GM23338 (cell line): ENCODE measurements at regions not wholly inside any gene's neighbourhood (a gene's known extent, or its start where the extent isn't known, plus 50 kb on each side); places are given as distances from the start of the nearest gene placed in this dataset.
"Not testable (repeated sequence)": the region's sequence is repeated elsewhere in the genome, so short reads cannot be mapped to it uniquely, and the experiment has no call there.

ENCODE experiments used
- ATAC-seq: fragments of 200-7000 bp; cut with Tn5 transposase; 3 replicates; pipeline ENCODE4 v1.9.1; 2020
- DNase-seq: peaks from one replicate; pipeline ENCODE4 v3.0.0-alpha.2; 2015; ENCODE audit warnings: low spot score
- H2AFZ ChIP-seq: fragments of 200-600 bp; sonication (generic); 2 replicates; pipeline ENCODE4 v1.8.0; 2016; ENCODE audit warnings: antibody characterized with exemption, mild to moderate bottlenecking, moderate library complexity
- H3F3A ChIP-seq: fragments of 200-600 bp; sonication (generic); replicated peaks from 2 replicates; pipeline ENCODE4 v1.8.0; 2017; ENCODE audit warnings: antibody characterized with exemption, mixed run types, low read depth
- H3K27ac ChIP-seq: fragments of 200-600 bp; sonication (generic); 2 replicates; pipeline ENCODE4 v1.6.1; 2016; ENCODE audit warnings: low read depth
- H3K27me3 ChIP-seq: fragments of 200-600 bp; sonication (generic); 2 replicates; pipeline ENCODE4 v1.8.0; 2016; ENCODE audit warnings: mild to moderate bottlenecking, mixed run types, moderate library complexity; ENCODE audit not compliant: insufficient read depth
- H3K36me3 ChIP-seq: fragments of 200-600 bp; sonication (generic); 2 replicates; pipeline ENCODE4 v1.8.0; 2016; ENCODE audit warnings: mild to moderate bottlenecking; ENCODE audit not compliant: insufficient read depth
- H3K4me1 ChIP-seq: fragments of 200-600 bp; sonication (generic); 2 replicates; pipeline ENCODE4 v1.8.0; 2016; ENCODE audit warnings: mild to moderate bottlenecking, moderate library complexity; ENCODE audit not compliant: insufficient read depth
- H3K4me2 ChIP-seq: fragments of 200-600 bp; sonication (generic); 2 replicates; pipeline ENCODE4 v1.7.1; 2017; ENCODE audit warnings: mixed run types
- H3K4me3 ChIP-seq: fragments of 200-600 bp; sonication (generic); 2 replicates; pipeline ENCODE4 v1.6.1; 2016; ENCODE audit warnings: mixed run types
- H3K79me2 ChIP-seq: fragments of 200-600 bp; sonication (generic); replicated peaks from 2 replicates; pipeline ENCODE4 v1.8.0; 2017; ENCODE audit warnings: mild to moderate bottlenecking; ENCODE audit not compliant: insufficient read depth
- H3K9me2 ChIP-seq: fragments of 200-600 bp; sonication (generic); 2 replicates; pipeline ENCODE4 v1.8.0; 2017; ENCODE audit not compliant: insufficient read depth
- H4K20me1 ChIP-seq: fragments of 200-600 bp; sonication (generic); replicated peaks from 2 replicates; pipeline ENCODE4 v1.8.0; 2017; ENCODE audit warnings: mild to moderate bottlenecking; ENCODE audit not compliant: insufficient read depth
- H3K27ac Mint-ChIP-seq: 2 replicates; pipeline ENCODE4 v1.8.0; 2020; ENCODE audit warnings: inconsistent platforms, mild to moderate bottlenecking, moderate library complexity, mixed read lengths
- H3K27me3 Mint-ChIP-seq: 3 replicates; pipeline ENCODE4 v1.8.0; 2022; ENCODE audit warnings: low read depth, mild to moderate bottlenecking, moderate library complexity, mixed read lengths, inconsistent platforms; ENCODE audit not compliant: insufficient read depth, poor library complexity
- H3K36me3 Mint-ChIP-seq: 3 replicates; pipeline ENCODE4 v1.8.0; 2021; ENCODE audit warnings: low read depth, mild to moderate bottlenecking, inconsistent platforms, moderate library complexity, mixed read lengths
- H3K4me1 Mint-ChIP-seq: 3 replicates; pipeline ENCODE4 v1.8.0; 2020; ENCODE audit warnings: mild to moderate bottlenecking, inconsistent platforms, mixed read lengths
- H3K4me3 Mint-ChIP-seq: 3 replicates; pipeline ENCODE4 v1.8.0; 2021; ENCODE audit warnings: moderate library complexity, mild to moderate bottlenecking, inconsistent platforms, mixed read lengths
- H3K9me3 Mint-ChIP-seq: 3 replicates; pipeline ENCODE4 v1.8.0; 2020; ENCODE audit warnings: moderate library complexity, mild to moderate bottlenecking, inconsistent platforms, mixed read lengths
- CREB1 ChIP-seq: fragments of 250-450 bp; sonication (Bioruptor Pico); IDR thresholded peaks from 2 replicates; pipeline ENCODE4 v1.5.0; 2020; ENCODE audit warnings: low read depth, mild to moderate bottlenecking, moderate library complexity
- EZH2 ChIP-seq: fragments of 200-600 bp; sonication (generic); IDR thresholded peaks from one replicate; pipeline ENCODE4 v1.8.0; 2017; ENCODE audit warnings: antibody characterized with exemption, mild to moderate bottlenecking, low read depth; ENCODE audit not compliant: unreplicated experiment
- EZH2phosphoT487 ChIP-seq: fragments of 200-600 bp; sonication (generic); IDR thresholded peaks from one replicate; pipeline ENCODE4 v1.8.1; 2018; ENCODE audit warnings: antibody characterized with exemption; ENCODE audit not compliant: unreplicated experiment
- REST ChIP-seq: IDR thresholded peaks from one replicate; pipeline ENCODE4 v1.6.1; 2018; ENCODE audit warnings: antibody characterized with exemption; ENCODE audit not compliant: unreplicated experiment
- ZNF462 ChIP-seq: fragments of 250-450 bp; sonication (Bioruptor Pico); IDR thresholded peaks from 2 replicates; pipeline ENCODE4 v1.5.0; 2020; ENCODE audit warnings: mild to moderate bottlenecking, moderate library complexity

- H3K27ac ChIP-seq, result no peak overlapping the region
- no peak overlapping the region for H3K4me3 Mint-ChIP-seq
- TF ChIP-seq REST (no peak), CREB1 (no peak)
- H3K79me2 ChIP-seq, result no peaks in the 10 kb centered on the region
- peaks cover 8% of the 10 kb centered on the region; the same call in 1 of the 2 replicates for H3K4me1 ChIP-seq
- no peaks in the 10 kb centered on the region for H4K20me1 ChIP-seq
- peaks cover 2% of the 10 kb centered on the region; the same call in 1 of the 3 replicates for H3K36me3 Mint-ChIP-seq
- peak overlapping the region; percentile 67; the same call in 1 of the 2 replicates for H3K27ac Mint-ChIP-seq
- no peaks in the 10 kb centered on the region for H3F3A ChIP-seq
- H3K36me3 ChIP-seq, result no peaks in the 10 kb centered on the region
- no peak overlapping the region for H3K4me3 ChIP-seq
- H3K4me2 ChIP-seq, result no peak overlapping the region
- H3K27me3 Mint-ChIP-seq, result peaks cover 3% of the 10 kb centered on the region
- H3K9me3 Mint-ChIP-seq, result peaks cover 12% of the 10 kb centered on the region
- no peaks in the 10 kb centered on the region for H3K9me2 ChIP-seq
- peaks cover 10% of the 10 kb centered on the region; the same call in 2 of the 3 replicates for H3K4me1 Mint-ChIP-seq
- ATAC-seq, result no peak
- no peaks in the 10 kb centered on the region for H3K27me3 ChIP-seq
- DNase-seq, result no peak
- H2AFZ ChIP-seq, result no peak overlapping the region
These were observed 198.5 kb upstream of the KLF8 start for GRCh38 chrX:56033495-56034180.

DNA sequence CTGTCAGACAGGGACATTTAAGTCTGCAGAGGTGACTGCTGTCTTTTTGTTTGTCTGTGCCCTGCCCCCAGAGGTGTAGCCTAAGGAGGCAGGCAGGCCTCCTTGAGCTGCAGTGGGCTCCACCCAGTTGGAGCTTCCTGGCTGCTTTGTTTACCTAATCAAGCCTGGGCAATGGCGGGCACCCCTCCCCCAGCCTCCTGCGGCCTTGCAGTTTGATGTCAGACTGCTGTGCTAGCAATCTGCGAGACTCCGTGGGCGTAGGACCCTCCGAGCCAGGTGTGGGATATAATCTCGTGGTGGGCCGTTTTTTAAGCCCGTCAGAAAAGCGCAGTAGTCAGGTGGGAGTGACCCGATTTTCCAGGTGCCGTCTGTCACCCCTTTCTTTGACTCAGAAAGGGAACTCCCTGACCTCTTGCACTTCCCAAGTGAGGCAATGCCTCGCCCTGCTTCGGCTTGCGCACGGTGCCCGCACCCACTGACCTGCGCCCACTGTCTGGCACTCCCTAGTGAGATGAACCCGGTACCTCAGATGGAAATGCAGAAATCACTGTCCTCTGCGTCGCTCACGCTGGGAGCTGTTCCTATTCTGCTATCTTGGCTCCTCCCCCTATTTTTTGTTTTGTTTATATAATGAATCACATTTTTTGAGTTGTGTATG is 179.4 kb upstream of the KLF8 start:
- H3K79me2 ChIP-seq, H3K27me3 ChIP-seq, H3K27ac Mint-ChIP-seq, H2AFZ ChIP-seq, H3K4me3 Mint-ChIP-seq, ATAC-seq, H3K9me2 ChIP-seq, H3K27ac ChIP-seq, H3F3A ChIP-seq, H4K20me1 ChIP-seq, H3K4me1 Mint-ChIP-seq, H3K27me3 Mint-ChIP-seq, H3K36me3 ChIP-seq, H3K4me1 ChIP-seq: not testable (repeated sequence)
- peak overlapping the region; percentile 48 for H3K4me2 ChIP-seq
- peak; percentile 16 for DNase-seq
- peak overlapping the region; percentile 41; the same call in 1 of the 2 replicates for H3K4me3 ChIP-seq
- Mint-ChIP-seq H3K36me3 (peaks cover 28% of the 10 kb centered on the region), H3K9me3 (peaks cover 41% of the 10 kb centered on the region)

- Histone ChIP-seq H3K36me3 (no peaks in the 10 kb centered on the region), H3K27ac (no peak overlapping the region), H3F3A (no peaks in the 10 kb centered on the region), H3K4me3 (no peak overlapping the region), H3K79me2 (no peaks in the 10 kb centered on the region; the same call in 1 of the 2 replicates), H3K4me1 (no peaks in the 10 kb centered on the region), H3K9me2 (no peaks in the 10 kb centered on the region), H3K27me3 (no peaks in the 10 kb centered on the region), H2AFZ (no peak overlapping the region), H4K20me1 (no peaks in the 10 kb centered on the region), H3K4me2 (no peak overlapping the region)
- H3K4me1 Mint-ChIP-seq, result peaks cover 4% of the 10 kb centered on the region; the same call in 2 of the 3 replicates
- no peak overlapping the region for H3K4me3 Mint-ChIP-seq
- DNase-seq (no peak), ATAC-seq (no peak)
- peaks cover 32% of the 10 kb centered on the region for H3K9me3 Mint-ChIP-seq
- H3K27ac Mint-ChIP-seq, result no peak overlapping the region
- peaks cover 23% of the 10 kb centered on the region for H3K36me3 Mint-ChIP-seq
- H3K27me3 Mint-ChIP-seq, result peaks cover 6% of the 10 kb centered on the region
- TF ChIP-seq ZNF462 (CRISPR knock-in tag) (no peak), EZH2phosphoT487 (no peak), EZH2 (no peak)
These were observed 174.8 kb upstream of the KLF8 start for GRCh38 chrX:56057325-56057724.
